HCT116 (cell line): ENCODE measurements at regions not wholly inside any gene's neighbourhood (a gene's known extent, or its start where the extent isn't known, plus 50 kb on each side); places are given as distances from the start of the nearest gene placed in this dataset.

Experiments
- CEBPB ChIP-seq: IDR thresholded peaks from 2 replicates; pipeline ENCODE4 v1.6.1; 2012; ENCODE audit warnings: low read depth
- ELF1 ChIP-seq: IDR thresholded peaks from 2 replicates; pipeline ENCODE4 v1.6.1; 2012; ENCODE audit warnings: low read depth, borderline replicate concordance
- EZH2 ChIP-seq: fragments of 200-600 bp; sonication (generic); IDR thresholded peaks from 2 replicates; pipeline ENCODE4 v1.6.1; 2017; ENCODE audit warnings: antibody characterized with exemption, mixed run types
- JUND ChIP-seq: IDR thresholded peaks from 2 replicates; pipeline ENCODE4 v1.6.1; 2012
- MAX ChIP-seq: IDR thresholded peaks from 2 replicates; pipeline ENCODE4 v1.6.1; 2012
- POLR2A ChIP-seq: IDR thresholded peaks from 2 replicates; pipeline ENCODE4 v1.7.0; 2011; ENCODE audit warnings: borderline replicate concordance; ENCODE audit not compliant: insufficient read depth, insufficient read length; ENCODE audit errors: extremely low read depth
- POLR2AphosphoS5 ChIP-seq: IDR thresholded peaks from 2 replicates; pipeline ENCODE4 v1.6.1; 2011; ENCODE audit warnings: mild to moderate bottlenecking, low read depth, low read length, moderate library complexity
- SIN3A ChIP-seq: IDR thresholded peaks from 2 replicates; pipeline ENCODE4 v1.6.1; 2012; ENCODE audit warnings: low read depth
- SP1 ChIP-seq: IDR thresholded peaks from 2 replicates; pipeline ENCODE4 v1.6.1; 2012; ENCODE audit warnings: low read depth
- SRF ChIP-seq: IDR thresholded peaks from 2 replicates; pipeline ENCODE4 v1.6.1; 2012; ENCODE audit warnings: low read depth
- ZNF274 ChIP-seq: fragments of 200-500 bp; sonication (Bioruptor generic); IDR thresholded peaks from 2 replicates; pipeline ENCODE4 v1.6.1; 2014; ENCODE audit warnings: mild to moderate bottlenecking, low read depth, low read length, inconsistent platforms
- TF ChIP-seq, protein P1 (sequence below), 3 experiments: fragments of 200-600 bp in 1 of 3; sonication (generic) in 1 of 3; IDR thresholded peaks in 2 of 3; conservative IDR thresholded peaks in 1 of 3; 2 replicates each; pipeline ENCODE4 v1.5.1; 2012 to 2017; ENCODE audit warnings: low read depth in 2 of 3, low read length in 2 of 3, antibody characterized with exemption in 1 of 3, borderline replicate concordance in 1 of 3, control low read depth in 1 of 3, mild to moderate bottlenecking in 1 of 3, mixed read lengths in 1 of 3, mixed run types in 1 of 3, moderate library complexity in 1 of 3; ENCODE audit not compliant: insufficient read depth in 1 of 3
- TF ChIP-seq, protein P2 (sequence below): IDR thresholded peaks from 2 replicates; pipeline ENCODE4 v1.6.1; 2012; ENCODE audit warnings: low read depth

GRCh38 chr5:119301210-119301609 is 54.6 kb upstream of the TNFAIP8 start:
- TF ChIP-seq, protein P1, sequence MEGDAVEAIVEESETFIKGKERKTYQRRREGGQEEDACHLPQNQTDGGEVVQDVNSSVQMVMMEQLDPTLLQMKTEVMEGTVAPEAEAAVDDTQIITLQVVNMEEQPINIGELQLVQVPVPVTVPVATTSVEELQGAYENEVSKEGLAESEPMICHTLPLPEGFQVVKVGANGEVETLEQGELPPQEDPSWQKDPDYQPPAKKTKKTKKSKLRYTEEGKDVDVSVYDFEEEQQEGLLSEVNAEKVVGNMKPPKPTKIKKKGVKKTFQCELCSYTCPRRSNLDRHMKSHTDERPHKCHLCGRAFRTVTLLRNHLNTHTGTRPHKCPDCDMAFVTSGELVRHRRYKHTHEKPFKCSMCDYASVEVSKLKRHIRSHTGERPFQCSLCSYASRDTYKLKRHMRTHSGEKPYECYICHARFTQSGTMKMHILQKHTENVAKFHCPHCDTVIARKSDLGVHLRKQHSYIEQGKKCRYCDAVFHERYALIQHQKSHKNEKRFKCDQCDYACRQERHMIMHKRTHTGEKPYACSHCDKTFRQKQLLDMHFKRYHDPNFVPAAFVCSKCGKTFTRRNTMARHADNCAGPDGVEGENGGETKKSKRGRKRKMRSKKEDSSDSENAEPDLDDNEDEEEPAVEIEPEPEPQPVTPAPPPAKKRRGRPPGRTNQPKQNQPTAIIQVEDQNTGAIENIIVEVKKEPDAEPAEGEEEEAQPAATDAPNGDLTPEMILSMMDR (IDR thresholded peaks at IDR 0.05 in 2 of 3, conservative IDR thresholded peaks at IDR 0.05 in 1 of 3; ENCODE audit: borderline replicate concordance in 1 of 3, insufficient read depth in 1 of 3, low read depth in 2 of 3, low read length in 2 of 3) = no peak
- TF ChIP-seq POLR2AphosphoS5 = no peak
- TF ChIP-seq SP1 = no peak
- no peak for TF ChIP-seq SRF
- no peak for TF ChIP-seq ELF1
- no peak for TF ChIP-seq EZH2
- no peak for TF ChIP-seq SIN3A
- TF ChIP-seq CEBPB = no peak
- TF ChIP-seq, protein P2, sequence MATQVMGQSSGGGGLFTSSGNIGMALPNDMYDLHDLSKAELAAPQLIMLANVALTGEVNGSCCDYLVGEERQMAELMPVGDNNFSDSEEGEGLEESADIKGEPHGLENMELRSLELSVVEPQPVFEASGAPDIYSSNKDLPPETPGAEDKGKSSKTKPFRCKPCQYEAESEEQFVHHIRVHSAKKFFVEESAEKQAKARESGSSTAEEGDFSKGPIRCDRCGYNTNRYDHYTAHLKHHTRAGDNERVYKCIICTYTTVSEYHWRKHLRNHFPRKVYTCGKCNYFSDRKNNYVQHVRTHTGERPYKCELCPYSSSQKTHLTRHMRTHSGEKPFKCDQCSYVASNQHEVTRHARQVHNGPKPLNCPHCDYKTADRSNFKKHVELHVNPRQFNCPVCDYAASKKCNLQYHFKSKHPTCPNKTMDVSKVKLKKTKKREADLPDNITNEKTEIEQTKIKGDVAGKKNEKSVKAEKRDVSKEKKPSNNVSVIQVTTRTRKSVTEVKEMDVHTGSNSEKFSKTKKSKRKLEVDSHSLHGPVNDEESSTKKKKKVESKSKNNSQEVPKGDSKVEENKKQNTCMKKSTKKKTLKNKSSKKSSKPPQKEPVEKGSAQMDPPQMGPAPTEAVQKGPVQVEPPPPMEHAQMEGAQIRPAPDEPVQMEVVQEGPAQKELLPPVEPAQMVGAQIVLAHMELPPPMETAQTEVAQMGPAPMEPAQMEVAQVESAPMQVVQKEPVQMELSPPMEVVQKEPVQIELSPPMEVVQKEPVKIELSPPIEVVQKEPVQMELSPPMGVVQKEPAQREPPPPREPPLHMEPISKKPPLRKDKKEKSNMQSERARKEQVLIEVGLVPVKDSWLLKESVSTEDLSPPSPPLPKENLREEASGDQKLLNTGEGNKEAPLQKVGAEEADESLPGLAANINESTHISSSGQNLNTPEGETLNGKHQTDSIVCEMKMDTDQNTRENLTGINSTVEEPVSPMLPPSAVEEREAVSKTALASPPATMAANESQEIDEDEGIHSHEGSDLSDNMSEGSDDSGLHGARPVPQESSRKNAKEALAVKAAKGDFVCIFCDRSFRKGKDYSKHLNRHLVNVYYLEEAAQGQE = no peak
- no peak for TF ChIP-seq MAX
- no peak for TF ChIP-seq JUND
- no peak for TF ChIP-seq ZNF274
- no peak for TF ChIP-seq POLR2A
